ENCODE measurements at regions not wholly inside any gene's neighbourhood (a gene's known extent, or its start where the extent isn't known, plus 50 kb on each side); places are given as distances from the start of the nearest gene placed in this dataset.

- H3K27me3 ChIP-seq (ENCODE audit: insufficient read depth, low read depth, severe bottlenecking), result no peaks in the 10 kb centered on the region
- H3K9me3 ChIP-seq (ENCODE audit: severe bottlenecking), result no peaks in the 10 kb centered on the region
- TF ChIP-seq CTCF (IDR thresholded peaks at IDR 0.05; ENCODE audit: low read depth, low read length), result no peak
- H3K27ac ChIP-seq, result no peak overlapping the region
- no peaks in the 10 kb centered on the region for H3K36me3 ChIP-seq
- DNase-seq, result no peak
- H3K4me3 ChIP-seq (ENCODE audit: low read depth, low read length), result no peak overlapping the region
These were observed 130.5 kb upstream of the MAN1A1 start for GRCh38 chr6:119479860-119480655.

- DNase-seq, result no peak
- no peaks in the 10 kb centered on the region for H3K36me3 ChIP-seq
- H3K27ac ChIP-seq, result no peak overlapping the region
- TF ChIP-seq CTCF (IDR thresholded peaks at IDR 0.05; ENCODE audit: low read depth, low read length), result no peak
- no peaks in the 10 kb centered on the region for H3K9me3 ChIP-seq (ENCODE audit: severe bottlenecking)
- H3K4me3 ChIP-seq (ENCODE audit: low read depth, low read length), result no peak overlapping the region
- no peaks in the 10 kb centered on the region for H3K27me3 ChIP-seq (ENCODE audit: insufficient read depth, low read depth, severe bottlenecking)
These were observed 127.0 kb upstream of the MAN1A1 start for GRCh38 chr6:119476554-119476953.

GRCh38 chr6:119476024-119476423, 126.5 kb upstream of the MAN1A1 start:
- H3K27ac ChIP-seq, result no peak overlapping the region
- TF ChIP-seq CTCF (IDR thresholded peaks at IDR 0.05; ENCODE audit: low read depth, low read length), result no peak

GRCh38 chr6:119470893-119471542, 121.5 kb upstream of the MAN1A1 start:
- TF ChIP-seq CTCF (IDR thresholded peaks at IDR 0.05; ENCODE audit: low read depth, low read length), result no peak
- Histone ChIP-seq H3K27ac (no peak overlapping the region), H3K27me3 (ENCODE audit: insufficient read depth, low read depth, severe bottlenecking) (no peaks in the 10 kb centered on the region), H3K4me3 (ENCODE audit: low read depth, low read length) (no peak overlapping the region), H3K36me3 (no peaks in the 10 kb centered on the region), H3K9me3 (ENCODE audit: severe bottlenecking) (no peaks in the 10 kb centered on the region)
- DNase-seq, result no peak

More at GRCh38 chr6:119476024-119476423, 126.5 kb upstream of the MAN1A1 start:
- Histone ChIP-seq H3K36me3 (no peaks in the 10 kb centered on the region), H3K27me3 (ENCODE audit: insufficient read depth, low read depth, severe bottlenecking) (no peaks in the 10 kb centered on the region), H3K9me3 (ENCODE audit: severe bottlenecking) (no peaks in the 10 kb centered on the region), H3K4me3 (ENCODE audit: low read depth, low read length) (no peak overlapping the region)
- no peak for DNase-seq

- TF ChIP-seq CTCF (IDR thresholded peaks at IDR 0.05; ENCODE audit: low read depth, low read length), result no peak
- Histone ChIP-seq H3K9me3 (ENCODE audit: severe bottlenecking) (no peaks in the 10 kb centered on the region), H3K4me3 (ENCODE audit: low read depth, low read length) (no peak overlapping the region), H3K27me3 (ENCODE audit: insufficient read depth, low read depth, severe bottlenecking) (no peaks in the 10 kb centered on the region), H3K36me3 (no peaks in the 10 kb centered on the region), H3K27ac (no peak overlapping the region)
- no peak for DNase-seq
These were observed 118.0 kb upstream of the MAN1A1 start for GRCh38 chr6:119467488-119468081.
